Skin epidermis (tissue), 12 donors: ENCODE measurements at regions not wholly inside any gene's neighbourhood (a gene's known extent, or its start where the extent isn't known, plus 50 kb on each side); places are given as distances from the start of the nearest gene placed in this dataset.
A peak's percentile ranks its signal among the peaks of the same experiment; 100 is the strongest.
"Not testable (repeated sequence)": the region's sequence is repeated elsewhere in the genome, so short reads cannot be mapped to it uniquely, and the experiment has no call there.

Source experiments
- H3K27ac ChIP-seq, 21 experiments: fragments of 200-600 bp; sonication (generic) in 11 of 21; one replicate each; pipeline ENCODE4 v1.5.0; 2020; ENCODE audit warnings: mild to moderate bottlenecking in 3 of 21, inconsistent platforms in 2 of 21, moderate library complexity in 2 of 21
- H3K4me3 ChIP-seq, 7 experiments: fragments of 200-600 bp; sonication (generic) in 2 of 7; one replicate each; pipeline ENCODE4 v1.5.0; 2020; ENCODE audit warnings: inconsistent platforms in 2 of 7, mild to moderate bottlenecking in 2 of 7, moderate library complexity in 1 of 7

- no peak overlapping the region for H3K27ac ChIP-seq
- H3K4me3 ChIP-seq, result no peak overlapping the region
Observed at GRCh38 chr3:198096015-198096414, 136.0 kb downstream of the LMLN start.

DNA sequence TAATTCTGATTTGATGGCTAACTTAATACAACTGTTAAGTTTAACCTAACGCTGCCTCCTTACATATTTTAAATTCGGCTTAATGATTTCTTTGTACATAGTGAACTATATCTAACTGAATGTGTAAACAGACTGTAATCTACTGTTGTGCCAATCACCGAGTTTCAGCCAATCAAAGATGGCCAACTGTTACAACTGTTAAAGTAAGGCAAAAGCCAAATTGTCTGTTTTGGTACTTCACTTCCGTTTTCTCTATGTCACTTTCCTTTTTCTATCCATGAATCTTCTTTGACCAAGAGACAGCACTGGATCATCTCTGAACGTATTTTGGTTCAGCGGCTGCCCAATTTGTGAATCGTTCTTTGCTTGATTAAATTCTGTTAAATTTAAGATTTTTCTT, 137.0 kb downstream of the LMLN start:
- Histone ChIP-seq H3K27ac (no peak overlapping the region), H3K4me3 (no peak overlapping the region)

DNA sequence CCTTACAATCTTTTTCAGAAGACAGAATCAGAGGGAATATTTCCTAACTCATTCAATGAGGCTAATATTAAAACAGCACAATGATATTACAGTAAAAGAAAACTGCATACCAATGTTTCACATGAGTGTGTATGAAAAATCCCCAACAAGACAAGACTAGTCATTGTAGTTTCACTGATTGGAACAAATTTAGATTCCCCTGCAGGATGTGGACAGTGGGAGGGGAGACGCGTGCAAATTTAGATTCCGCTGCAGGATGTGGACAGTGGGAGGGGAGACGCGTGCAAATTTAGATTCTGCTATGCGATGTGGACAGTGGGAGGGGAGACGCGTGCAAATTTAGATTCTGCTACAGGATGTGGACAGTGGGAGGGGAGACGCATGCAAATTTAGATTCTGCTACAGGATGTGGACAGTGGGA, 138.7 kb downstream of the LMLN start:
- H3K4me3 ChIP-seq, H3K27ac ChIP-seq: not testable (repeated sequence)

DNA sequence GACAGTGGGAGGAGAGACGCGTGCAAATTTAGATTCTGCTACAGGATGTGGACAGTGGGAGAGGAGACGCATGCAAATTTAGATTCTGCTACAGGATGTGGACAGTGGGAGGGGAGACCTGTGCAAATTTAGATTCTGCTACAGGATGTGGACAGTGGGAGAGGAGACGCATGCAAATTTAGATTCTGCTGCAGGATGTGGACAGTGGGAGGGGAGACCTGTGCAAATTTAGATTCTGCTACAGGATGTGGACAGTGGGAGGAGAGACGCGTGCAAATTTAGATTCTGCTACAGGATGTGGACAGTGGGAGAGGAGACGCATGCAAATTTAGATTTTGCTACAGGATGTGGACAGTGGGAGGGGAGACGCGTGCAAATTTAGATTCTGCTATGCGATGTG, 143.1 kb downstream of the LMLN start:
- H3K4me3 ChIP-seq, H3K27ac ChIP-seq: not testable (repeated sequence)

DNA sequence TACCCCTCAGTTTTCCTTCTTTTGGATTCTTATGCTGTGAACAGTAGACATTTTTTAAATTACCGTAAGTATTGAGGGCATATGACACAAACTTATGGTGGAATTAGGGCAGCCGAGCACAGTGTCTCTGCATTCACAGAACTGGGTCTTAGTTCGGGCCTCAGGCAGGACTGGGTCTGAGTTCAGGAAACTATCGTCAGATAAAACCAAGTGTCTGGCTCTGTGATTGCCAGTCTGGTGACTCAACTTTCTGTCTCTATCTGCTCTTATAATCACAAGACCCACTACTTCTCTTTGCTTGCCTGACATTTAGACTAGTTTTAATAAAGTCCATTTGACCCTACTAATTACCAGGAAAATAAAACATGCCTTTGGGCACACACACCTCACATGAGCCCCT, 146.2 kb downstream of the LMLN start:
- no peak overlapping the region for H3K27ac ChIP-seq
- H3K4me3 ChIP-seq, result no peak overlapping the region

DNA sequence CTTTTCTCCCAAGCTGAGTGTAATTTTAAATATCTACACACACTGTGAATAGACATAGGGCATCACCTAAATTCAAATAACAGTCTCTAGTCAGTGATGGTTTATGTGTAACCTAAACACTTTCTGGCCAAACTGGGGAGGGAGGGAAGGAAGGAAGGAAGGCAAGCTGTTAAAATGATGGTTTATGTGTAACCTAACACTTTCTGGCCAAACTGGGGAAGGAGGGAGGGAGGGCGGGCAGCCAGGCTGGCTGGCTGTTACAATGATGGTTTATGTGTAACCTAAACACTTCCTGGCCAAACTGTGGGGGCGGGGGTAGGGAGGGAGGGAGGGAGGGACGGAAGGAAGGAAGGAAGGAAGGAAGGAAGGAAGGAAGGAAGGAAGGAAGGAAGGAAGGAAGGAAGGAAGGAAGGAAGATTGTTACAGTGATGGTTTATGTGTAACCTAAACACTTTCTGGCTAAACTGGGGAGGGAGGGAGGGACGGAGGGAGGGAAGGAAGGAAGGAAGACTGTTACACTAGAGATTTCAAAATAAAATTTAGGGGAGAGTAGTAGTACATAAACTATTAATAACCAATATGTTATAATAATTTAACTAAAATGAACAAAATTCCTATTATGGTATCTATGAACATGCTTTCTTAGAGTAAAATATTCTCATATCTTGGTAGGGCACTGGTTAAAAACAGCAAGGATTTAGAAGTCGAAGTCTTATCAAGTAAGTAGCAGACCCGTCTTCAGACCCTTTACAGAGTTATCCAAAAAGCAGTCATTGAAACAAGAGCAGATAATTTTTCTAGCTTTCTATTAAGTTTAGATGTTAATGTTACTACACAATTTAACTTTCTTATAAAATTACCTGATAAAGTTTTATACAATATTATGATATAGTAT, 148.1 kb downstream of the LMLN start:
- Histone ChIP-seq H3K27ac (no peak overlapping the region), H3K4me3 (no peak overlapping the region)

- Histone ChIP-seq H3K4me3 (peak overlapping the region in 2 of 7 experiments; percentile 22 to 34), H3K27ac (peak overlapping the region in 1 of 21 experiments; percentile 66)
Observed at GRCh38 chr3:198109883-198110282, 149.9 kb downstream of the LMLN start.

DNA sequence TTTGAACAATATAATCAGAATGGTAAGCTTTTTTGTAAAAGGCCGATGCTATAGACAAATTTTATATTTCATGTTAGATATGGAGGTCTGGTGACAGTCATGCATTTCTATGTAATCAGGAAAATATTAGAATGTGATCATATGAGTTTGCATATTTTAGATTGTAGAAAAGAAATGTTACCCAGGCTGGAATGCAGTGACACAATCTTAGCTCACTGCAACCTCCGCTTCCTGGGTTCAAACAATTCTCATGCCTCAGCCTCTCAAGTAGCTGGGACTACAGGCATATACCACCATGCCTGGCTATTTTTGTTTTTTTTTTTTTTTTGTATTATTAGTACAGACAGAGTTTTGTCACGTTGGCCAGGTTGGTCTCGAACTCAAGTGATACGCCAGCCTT, 152.0 kb downstream of the LMLN start:
- H3K27ac ChIP-seq, result no peak overlapping the region
- peak overlapping the region in 2 of 7 experiments; percentile 22 to 34 for H3K4me3 ChIP-seq

DNA sequence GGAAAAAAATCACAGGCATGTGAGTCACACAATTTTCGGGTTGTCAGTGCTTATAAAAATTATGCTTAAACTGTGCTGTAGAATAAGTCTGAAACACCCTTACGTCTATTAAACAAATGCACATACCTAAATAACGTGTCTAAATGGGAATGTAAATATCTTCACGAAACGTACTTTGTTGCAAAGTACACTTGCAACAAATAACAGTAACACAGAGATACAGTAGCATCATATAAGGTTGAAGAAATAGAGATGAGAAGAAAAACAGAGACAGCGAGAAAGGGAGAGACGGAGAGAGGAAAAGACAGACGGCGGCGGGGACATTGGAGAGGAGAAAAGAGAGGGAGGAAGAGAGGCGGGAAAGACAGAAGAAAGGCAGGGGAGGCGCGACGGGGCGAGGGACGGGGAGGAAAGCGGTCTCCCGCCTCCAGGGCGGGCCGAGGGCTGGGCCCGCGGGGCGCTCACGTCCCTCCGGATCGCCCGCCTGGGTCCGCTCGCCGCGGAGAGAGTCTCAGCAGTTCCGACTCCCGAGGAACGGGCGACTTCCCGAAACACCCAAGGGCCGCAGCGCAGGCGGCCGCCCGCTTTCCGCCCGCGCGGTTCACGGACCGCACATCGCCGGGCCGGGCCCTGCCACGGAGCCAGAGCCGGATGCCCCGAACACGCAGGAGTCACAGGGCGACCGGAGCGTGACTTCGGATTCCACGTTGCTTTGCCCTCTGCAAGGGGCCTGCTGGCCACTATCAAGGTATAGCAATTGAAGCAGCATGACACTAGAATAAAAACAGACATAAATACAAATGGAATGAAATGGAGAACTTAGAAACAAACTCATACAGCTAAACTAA, 153.4 kb downstream of the LMLN start:
- Histone ChIP-seq H3K27ac (no peak overlapping the region), H3K4me3 (no peak overlapping the region)

- H3K27ac ChIP-seq, H3K4me3 ChIP-seq: not testable (repeated sequence)
Observed at GRCh38 chr3:198114516-198114915, 154.5 kb downstream of the LMLN start.

DNA sequence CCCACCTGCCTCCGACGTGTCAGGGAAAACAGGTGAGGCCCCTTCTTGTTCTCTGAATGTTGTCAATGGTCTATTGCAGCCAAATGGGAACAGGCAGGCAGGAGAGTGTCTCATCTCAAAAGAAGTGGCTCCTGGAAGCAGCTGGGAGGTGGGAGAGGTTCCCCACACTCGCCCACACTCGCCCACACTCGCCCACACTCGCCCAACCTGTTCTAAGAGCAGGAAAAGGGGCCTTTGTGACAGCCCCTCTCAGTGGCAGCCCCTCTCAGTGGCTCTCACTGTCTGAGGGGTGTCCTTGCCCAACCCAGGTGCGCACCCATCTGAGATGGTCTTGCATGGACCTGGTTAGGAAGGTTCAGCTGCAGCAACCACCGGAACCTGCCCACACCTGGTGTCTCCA, 162.2 kb downstream of the LMLN start:
- not testable (repeated sequence) for H3K4me3 ChIP-seq

GRCh38 chr3:198137038-198137835, 177.2 kb downstream of the LMLN start:
- not testable (repeated sequence) for H3K27ac ChIP-seq, H3K4me3 ChIP-seq

More for the DNA sequence above, 162.2 kb downstream of the LMLN start:
- H3K27ac ChIP-seq, result peak overlapping the region in 2 of 21 experiments; percentile 31 to 76

GRCh38 chr3:198138205-198138604, 178.2 kb downstream of the LMLN start:
- H3K27ac ChIP-seq, H3K4me3 ChIP-seq: not testable (repeated sequence)

- not testable (repeated sequence) for H3K4me3 ChIP-seq, H3K27ac ChIP-seq
Observed at GRCh38 chr3:198139037-198139436, 179.0 kb downstream of the LMLN start.

- not testable (repeated sequence) for H3K4me3 ChIP-seq, H3K27ac ChIP-seq
Observed at GRCh38 chr3:198139513-198140167, 179.6 kb downstream of the LMLN start.

DNA sequence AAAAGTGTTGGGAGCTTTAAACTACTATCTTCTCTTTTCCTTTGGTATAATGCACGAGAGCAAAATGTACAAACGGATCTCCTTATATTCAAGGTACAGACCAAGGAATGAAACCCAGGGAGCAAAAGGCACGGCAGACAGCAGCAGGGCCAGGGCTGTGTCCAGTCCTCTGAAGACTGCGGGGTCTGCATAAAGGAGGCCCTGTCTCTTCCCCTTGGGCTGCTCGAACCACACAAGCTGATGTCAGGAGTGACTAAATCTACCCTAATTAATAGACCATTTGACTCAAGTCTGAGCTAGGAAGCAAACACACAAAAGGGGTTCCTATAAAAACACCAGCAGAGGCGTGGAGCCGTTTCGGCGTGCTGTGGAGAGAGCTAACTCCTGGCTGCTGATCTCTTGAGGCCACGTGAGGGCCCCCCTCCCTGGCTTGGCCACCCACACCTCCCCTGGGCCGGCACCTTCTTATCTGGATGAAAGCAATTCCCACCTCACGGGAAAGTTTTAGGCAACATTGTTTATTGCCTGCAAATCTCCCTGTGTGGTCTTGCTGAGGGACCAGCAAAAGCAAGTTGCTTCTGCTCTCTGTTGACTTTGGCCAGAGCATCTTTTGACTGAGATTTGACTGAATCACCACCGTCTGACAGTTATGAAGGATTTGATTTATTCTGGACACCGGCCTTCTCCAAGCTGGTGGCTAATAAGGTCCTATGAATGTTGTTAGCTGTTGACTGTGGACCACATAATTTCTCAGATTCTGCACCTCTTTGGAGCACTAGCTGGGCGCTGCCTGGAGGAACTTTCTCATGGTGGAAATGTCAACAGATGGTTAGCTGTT, 183.5 kb downstream of the LMLN start:
- H3K27ac ChIP-seq, result peak overlapping the region in 2 of 21 experiments; percentile 55 to 62
- H3K4me3 ChIP-seq, result not testable (repeated sequence)

- H3K27ac ChIP-seq, H3K4me3 ChIP-seq: not testable (repeated sequence)
Observed at GRCh38 chr3:198145231-198145784, 185.3 kb downstream of the LMLN start.

- not testable (repeated sequence) for H3K27ac ChIP-seq, H3K4me3 ChIP-seq
Observed at GRCh38 chr3:198146070-198146469, 186.1 kb downstream of the LMLN start.
